ENCODE measurements at regions not wholly inside any gene's neighbourhood (a gene's known extent, or its start where the extent isn't known, plus 50 kb on each side); places are given as distances from the start of the nearest gene placed in this dataset.

- DNase-seq (ENCODE audit: extremely low read depth, low read depth, low spot score) = no peak
Observed at GRCh38 chr17:33809748-33810147, 445.3 kb upstream of the CCL2 start.

DNA sequence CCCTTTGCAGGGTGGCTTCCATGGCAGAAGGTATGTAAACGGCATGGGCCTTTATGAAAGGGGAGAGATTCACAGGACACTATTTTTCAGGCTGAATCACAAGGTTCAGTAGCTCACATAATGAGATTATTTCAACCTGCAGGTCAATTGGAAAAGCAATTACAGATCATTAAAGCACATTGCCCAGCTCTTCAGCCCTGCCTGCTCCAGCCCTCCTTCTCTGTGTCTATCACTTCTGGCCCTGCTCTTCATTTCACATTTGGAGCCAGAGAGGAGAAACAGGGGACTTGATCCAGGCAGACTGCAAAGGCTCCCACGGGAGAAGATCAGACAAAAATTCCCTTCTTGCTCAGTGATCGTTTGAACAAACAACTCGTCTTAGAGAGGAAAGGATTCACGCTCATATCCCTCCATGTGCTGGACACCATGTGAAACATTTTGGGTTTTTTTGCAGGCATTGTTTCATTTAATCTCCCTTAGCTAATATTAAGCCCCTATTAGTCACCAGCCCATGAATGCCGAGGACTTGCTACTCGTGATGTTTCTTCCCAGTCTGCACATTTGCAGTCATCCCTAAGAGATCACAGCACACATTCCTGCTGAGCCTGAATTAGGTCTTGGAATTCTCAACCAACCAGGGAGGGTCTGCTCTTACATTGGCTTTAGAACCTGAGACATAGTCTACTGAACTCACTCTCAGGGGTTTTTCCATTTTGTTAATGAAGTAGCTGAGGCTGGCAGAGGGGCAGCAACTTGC lies 443.9 kb upstream of the CCL2 start:
- DNase-seq (ENCODE audit: extremely low read depth, low read depth, low spot score) = no peak

DNA sequence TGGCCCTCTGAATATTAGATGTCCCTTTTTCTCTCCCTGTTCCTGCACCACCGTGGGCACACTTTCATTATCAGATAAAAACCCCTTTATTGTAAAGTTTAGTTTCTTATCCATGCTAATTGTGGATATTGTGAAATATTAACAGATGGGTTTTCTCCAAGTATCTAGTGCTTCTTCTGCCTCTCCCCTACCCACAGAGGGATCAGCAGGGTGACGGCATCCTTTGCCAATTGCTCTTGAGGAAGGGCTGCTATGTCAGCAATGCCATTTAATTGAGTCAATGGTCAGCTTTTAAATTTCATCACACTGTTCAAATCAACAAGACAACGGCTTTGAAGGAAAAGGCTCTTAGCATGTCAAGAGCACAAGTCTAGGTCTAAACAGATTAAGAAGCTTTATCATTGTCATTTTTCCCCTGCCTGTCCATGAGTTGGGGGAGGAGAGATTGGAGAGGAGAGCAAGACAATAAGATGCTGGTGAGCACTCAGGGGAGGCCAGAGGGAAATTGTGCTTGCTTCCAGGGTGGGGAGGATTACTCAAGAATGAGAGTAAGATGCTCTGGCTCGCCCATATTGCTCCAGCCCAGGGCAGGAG lies 443.0 kb upstream of the CCL2 start:
- DNase-seq (ENCODE audit: extremely low read depth, low read depth, low spot score) = no peak

DNA sequence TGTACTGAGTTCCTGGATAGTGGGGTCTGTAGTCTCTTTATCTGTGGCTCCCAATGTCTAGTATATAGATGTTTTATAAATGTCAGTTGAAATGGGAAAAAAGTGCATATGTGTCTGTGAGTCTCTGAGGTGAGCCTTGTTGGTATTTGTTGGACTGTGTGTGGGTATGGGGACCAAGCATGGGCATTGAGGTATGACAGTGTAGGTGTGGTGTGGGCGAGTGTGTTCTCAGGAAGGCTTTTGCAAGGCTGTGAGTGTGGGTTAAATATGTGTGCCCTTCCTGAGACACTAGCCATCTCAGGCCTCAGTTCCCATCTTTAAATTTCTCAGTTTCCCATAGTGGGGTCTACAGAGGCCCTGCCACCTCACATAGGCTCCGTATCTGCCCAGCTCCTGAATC lies 440.2 kb upstream of the CCL2 start:
- no peak for DNase-seq (ENCODE audit: extremely low read depth, low read depth, low spot score)

DNA sequence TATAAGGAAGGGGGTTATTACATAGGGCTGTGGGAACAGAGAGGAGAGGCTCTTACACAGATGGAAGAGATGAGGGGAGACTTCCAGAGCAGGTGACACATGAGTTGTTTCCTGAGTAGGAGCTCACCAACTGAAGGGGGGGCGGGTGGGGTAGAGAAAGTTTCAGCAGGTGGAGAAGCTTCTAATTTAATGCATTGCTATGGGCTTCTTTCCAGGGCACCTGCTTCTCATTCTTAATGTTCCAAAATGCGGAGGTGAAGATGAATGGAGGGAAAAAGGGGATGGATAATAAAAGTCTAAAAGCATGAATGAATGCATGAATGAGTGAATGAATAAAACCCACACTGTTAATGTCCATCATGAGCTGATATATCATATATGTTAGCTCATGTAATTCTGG lies 439.0 kb upstream of the CCL2 start:
- no peak for DNase-seq (ENCODE audit: extremely low read depth, low read depth, low spot score)

- no peak for DNase-seq (ENCODE audit: extremely low read depth, low read depth, low spot score)
Observed at GRCh38 chr17:33816842-33817617, 438.1 kb upstream of the CCL2 start.

- DNase-seq (ENCODE audit: extremely low read depth, low read depth, low spot score) = no peak
Observed at GRCh38 chr17:33819539-33819938, 435.5 kb upstream of the CCL2 start.

DNA sequence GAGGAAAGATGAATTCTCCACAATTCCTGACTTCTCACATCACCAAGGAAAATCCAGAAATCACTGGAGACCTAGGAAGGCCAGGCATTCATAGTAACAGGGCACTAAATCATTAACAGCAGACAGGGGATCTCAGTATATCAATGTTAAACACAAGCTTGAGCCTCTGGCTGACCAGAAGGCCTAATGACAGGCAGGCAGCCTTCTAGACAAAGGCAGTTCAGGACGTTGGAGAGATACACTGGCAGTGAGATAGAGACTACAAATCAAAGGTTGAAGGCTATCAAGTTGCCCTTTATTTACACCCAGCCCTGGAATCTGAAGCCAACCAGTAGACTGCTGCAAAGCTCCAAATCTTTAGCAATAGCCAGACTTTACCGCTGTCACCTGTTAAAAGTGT lies 422.8 kb upstream of the CCL2 start:
- DNase-seq (ENCODE audit: extremely low read depth, low read depth, low spot score) = no peak

DNA sequence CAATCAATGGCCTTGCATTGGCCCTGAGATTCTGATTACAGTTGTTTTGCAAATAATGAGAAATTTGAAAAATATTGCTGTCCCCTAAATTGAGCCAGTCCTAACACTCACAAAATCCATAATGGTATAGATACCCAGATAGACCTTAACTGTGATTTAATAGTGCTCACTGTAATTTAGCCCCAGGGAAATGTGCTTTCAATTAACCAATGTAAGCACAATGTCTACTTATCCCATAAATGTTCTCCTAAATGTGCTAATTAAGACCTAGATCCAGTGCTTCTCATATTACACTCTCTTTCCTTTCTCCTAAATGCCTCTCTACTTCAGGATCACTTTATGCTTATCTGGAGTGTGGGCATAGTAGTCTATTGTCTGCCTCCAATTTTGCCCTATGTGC lies 417.8 kb upstream of the CCL2 start:
- DNase-seq (ENCODE audit: extremely low read depth, low read depth, low spot score) = no peak

DNA sequence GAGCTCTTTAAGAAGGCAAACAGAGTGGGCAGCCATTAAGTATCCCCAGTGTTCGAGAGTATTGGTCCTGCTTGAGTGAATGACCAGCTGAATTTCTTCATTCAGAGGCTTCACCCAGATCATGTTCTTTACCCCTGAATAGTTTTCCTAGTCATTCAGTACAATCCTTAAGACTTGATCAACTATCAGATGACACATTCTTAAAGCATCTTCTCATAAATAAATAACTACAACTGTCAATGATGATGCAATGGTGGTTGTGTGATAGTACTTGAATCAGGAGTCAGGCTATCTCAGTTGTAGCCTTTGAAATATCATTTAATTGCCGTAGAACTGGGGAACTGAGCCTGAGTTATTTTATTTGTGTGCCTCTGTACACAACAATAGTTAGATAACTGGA lies 416.8 kb upstream of the CCL2 start:
- no peak for DNase-seq (ENCODE audit: extremely low read depth, low read depth, low spot score)

- no peak for DNase-seq (ENCODE audit: extremely low read depth, low read depth, low spot score)
Observed at GRCh38 chr17:33847900-33848299, 407.2 kb upstream of the CCL2 start.

GRCh38 chr17:33848433-33848832 lies 406.7 kb upstream of the CCL2 start:
- DNase-seq (ENCODE audit: extremely low read depth, low read depth, low spot score) = no peak

DNA sequence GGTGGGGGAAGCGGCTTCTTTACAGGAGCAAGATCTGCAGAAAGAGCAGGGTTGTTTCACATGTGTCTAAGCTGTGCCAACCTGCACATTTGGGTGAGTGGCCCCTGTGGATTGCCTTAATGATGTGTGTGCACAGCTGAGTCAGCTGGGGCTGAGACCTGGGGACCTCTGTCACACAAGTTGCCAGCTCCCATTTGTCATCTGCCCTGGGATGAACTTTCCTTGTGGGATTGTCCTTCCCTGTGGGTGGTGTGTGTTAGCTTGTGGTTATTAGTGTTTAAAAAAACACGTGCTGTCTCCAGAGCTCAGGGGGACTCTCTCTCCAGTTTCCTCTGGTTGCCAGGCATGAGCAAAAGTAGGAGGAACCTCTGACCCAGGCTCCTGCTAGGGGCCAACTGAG lies 400.5 kb upstream of the CCL2 start:
- no peak for DNase-seq (ENCODE audit: extremely low read depth, low read depth, low spot score)

DNA sequence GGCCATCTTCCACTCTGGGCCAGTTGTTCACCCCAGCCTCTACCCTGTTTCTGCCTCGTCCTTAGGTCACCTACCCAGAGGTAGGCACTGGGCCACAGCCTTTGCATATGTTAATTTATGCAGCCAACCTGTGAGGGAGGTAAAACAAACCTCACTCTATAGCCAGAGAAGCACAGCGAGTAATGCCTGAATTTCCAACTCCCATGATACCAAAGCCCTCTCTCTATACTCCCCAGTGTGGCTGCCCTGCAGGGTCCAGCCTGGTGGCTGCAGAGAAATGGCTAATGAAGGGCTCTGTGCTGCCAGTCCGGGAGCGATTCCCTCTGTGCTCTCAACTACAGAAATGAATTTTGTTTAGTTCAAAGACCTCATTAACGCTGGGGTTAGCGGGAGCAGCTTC lies 397.0 kb upstream of the CCL2 start:
- no peak for DNase-seq (ENCODE audit: extremely low read depth, low read depth, low spot score)

GRCh38 chr17:33858682-33859081 lies 396.4 kb upstream of the CCL2 start:
- no peak for DNase-seq (ENCODE audit: extremely low read depth, low read depth, low spot score)

DNA sequence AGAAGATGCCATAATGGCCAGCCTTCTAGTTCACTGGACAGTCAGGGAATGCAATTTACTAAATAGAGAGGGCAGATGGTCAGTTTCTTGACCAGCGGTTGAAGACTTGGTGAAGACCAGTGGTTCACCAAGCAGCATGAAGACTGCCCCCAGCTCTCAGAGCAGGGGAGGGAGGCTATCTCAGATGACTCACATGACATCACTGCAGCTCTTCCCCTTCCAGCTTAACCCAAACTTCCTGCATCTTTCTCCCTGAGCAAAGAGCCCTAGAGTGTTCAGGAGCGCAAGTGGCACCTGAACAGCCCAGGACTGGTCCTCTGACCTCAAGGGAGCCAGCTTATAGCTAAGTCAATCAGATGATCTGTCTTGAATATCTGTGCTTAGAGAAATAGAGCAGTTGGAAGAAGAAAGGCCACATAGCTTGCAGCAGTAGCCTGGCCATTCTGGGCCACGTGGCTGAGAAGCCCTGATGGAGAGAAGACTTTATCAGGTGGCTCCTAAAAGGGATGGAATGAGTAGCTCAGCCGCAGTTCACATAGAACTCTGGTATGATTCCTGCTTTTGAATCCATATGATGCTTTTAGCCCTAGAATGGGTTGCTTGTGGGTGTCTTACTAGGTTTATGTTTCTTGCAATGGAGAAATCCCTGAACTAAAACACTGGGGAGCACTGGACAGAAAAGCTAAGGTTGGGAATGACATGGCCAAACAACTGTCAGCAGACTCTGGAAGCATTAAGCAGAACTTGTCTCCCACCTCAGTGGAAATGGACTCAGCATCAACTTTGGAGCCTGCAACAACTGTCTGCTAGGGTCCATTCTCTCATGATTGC lies 392.1 kb upstream of the CCL2 start:
- no peak for DNase-seq (ENCODE audit: extremely low read depth, low read depth, low spot score)

- no peak for DNase-seq (ENCODE audit: extremely low read depth, low read depth, low spot score)
Observed at GRCh38 chr17:33864758-33865229, 390.3 kb upstream of the CCL2 start.

GRCh38 chr17:33868899-33869298 lies 386.2 kb upstream of the CCL2 start:
- no peak for DNase-seq (ENCODE audit: extremely low read depth, low read depth, low spot score)

DNA sequence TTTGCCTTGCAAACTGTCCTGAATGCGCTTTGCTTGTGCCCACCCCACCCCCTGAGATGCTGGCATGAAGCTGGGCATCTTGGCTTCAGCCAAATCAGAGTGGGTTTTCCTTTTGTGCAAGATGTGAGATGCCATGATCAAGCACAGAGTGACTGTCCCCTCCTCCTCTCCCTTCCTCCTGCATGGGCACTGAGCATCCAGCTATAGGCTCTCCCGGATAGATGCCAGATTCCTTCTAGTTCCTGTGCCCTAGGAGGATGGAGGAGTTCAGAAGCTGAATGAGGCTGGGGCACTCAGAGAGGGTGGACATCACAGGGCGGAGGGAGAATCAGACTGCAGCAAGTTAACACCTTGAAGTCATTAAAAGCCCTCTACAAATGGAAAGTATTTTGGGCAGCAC lies 384.1 kb upstream of the CCL2 start:
- DNase-seq (ENCODE audit: extremely low read depth, low read depth, low spot score) = no peak

DNA sequence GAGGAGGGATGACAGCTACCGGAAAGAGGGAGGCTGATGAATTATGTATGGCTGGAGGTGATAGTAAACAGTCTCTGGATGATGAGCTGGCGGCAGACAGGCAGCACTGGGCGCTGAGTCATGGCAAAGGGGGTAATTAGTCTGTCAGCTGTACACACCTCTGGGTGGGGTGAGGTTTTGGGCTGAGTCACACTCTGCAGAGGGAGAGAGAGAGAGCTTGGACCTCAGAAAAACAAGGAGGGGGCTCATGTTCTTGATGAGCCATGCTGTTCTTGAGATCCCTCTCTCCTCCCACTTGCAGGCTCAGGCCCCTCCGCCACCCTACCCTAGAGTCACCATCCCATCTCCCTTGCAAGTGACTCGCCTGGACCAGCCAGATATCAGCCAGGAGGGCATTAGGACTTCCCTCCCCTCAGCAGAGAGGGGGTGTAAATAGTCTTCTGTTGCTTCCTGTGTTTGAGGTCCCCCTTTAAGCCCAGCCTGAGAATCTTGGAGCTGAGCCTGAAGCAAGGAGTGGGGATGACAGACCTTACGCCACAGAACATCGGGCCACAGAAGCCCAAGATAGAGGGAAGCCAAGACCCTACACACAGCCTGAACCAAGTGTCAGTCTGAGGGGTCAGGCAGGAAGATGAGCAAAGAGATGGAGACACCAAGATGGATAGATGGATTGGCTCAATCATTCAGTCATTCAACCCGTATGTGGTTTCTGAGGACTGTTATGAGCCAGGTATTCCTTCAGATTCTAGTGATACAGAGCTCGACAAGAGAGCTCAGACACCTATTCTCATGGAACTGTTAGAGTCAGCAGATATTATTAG lies 383.2 kb upstream of the CCL2 start:
- no peak for DNase-seq (ENCODE audit: extremely low read depth, low read depth, low spot score)

Data from glomerular endothelial cell (primary cell).